ENCODE measurements at regions not wholly inside any gene's neighbourhood (a gene's known extent, or its start where the extent isn't known, plus 50 kb on each side); places are given as distances from the start of the nearest gene placed in this dataset.

DNA sequence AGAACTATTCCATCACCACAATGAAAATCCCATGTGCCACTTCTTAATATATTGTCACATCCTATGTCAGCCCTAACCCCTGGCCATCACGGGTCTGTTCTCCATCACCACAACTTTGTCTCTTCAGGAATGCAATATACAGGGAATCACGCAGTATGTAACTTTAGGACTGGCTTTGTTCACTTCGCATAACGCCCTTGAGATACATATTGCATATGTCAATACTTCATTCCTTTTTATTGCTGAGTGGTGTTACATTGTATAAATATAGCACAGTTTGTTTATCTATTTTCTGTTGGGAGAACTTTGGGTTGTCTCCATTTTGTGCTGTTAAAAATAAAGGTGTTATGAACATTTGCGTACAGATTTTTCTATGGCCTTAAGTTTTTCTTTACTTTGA, 195.4 kb upstream of the ZMIZ1 start:
- TF ChIP-seq, protein P1, sequence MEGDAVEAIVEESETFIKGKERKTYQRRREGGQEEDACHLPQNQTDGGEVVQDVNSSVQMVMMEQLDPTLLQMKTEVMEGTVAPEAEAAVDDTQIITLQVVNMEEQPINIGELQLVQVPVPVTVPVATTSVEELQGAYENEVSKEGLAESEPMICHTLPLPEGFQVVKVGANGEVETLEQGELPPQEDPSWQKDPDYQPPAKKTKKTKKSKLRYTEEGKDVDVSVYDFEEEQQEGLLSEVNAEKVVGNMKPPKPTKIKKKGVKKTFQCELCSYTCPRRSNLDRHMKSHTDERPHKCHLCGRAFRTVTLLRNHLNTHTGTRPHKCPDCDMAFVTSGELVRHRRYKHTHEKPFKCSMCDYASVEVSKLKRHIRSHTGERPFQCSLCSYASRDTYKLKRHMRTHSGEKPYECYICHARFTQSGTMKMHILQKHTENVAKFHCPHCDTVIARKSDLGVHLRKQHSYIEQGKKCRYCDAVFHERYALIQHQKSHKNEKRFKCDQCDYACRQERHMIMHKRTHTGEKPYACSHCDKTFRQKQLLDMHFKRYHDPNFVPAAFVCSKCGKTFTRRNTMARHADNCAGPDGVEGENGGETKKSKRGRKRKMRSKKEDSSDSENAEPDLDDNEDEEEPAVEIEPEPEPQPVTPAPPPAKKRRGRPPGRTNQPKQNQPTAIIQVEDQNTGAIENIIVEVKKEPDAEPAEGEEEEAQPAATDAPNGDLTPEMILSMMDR (IDR thresholded peaks at IDR 0.05; ENCODE audit: low read depth, low read length, missing control alignments): no peak
- in situ Hi-C loops (cut with HindIII; ENCODE audit: low pct_ligation_motif_present, low sequenced_read_pairs): no loop called here
- peaks cover 2% of the 10 kb centered on the region for H3K27me3 ChIP-seq (replicated peaks)
- no peaks in the 10 kb centered on the region for H3K36me3 ChIP-seq (replicated peaks)
- H3K4me3 ChIP-seq (ENCODE audit: low read depth, low read length): no peak overlapping the region
- no peak for DNase-seq
- no peak overlapping the region for H3K27ac ChIP-seq

DNA sequence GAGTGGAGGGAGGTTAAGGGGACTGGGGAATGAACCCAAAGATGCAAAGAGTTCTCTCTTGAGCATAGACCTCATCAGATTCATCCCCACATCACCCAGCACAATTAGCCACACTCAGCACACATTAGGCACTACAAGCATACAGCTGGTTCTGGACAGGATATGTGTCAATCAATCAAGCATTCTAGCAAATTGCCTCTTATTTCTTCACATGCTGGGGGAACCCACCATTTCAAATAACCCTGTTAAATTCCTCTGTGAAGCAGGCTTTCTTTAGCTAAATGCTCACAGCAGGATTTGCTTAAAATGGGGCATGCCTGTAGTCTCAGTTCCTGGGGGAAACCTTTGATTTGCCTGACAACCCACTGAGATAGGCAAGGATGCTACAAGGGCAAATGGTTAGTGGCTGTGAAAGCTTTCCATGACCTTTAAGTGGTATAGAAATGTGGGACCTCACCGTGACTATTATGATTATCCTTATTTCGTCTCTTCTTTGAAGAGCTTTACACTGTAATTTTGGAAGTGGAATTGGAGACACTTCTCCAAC, 193.4 kb upstream of the ZMIZ1 start:
- in situ Hi-C loops (cut with HindIII; ENCODE audit: low pct_ligation_motif_present, low sequenced_read_pairs): no loop called here
- peaks cover 2% of the 10 kb centered on the region for H3K27me3 ChIP-seq (replicated peaks)

DNA sequence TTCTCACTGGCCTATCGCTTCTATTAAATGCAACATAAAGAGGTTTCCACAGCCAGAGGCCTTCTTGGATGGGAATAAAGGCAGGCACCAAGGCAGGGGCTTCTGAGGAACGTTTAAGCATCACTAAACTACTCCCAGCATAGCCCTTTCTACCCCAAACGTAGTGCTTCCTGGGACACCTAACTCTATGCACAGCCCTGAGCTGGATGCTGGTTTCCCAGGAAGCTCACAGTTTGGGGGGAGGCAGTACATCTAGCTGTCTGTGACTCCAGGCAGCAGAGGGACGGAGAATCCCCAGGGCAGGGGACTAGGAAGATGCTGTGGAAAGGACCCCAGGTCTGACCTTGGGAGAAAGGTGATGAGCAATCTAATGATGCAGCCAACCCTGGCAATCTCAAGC, 192.8 kb upstream of the ZMIZ1 start:
- TF ChIP-seq, protein P1 (IDR thresholded peaks at IDR 0.05; ENCODE audit: low read depth, low read length, missing control alignments): no peak
- peaks cover 2% of the 10 kb centered on the region for H3K27me3 ChIP-seq (replicated peaks)
- DNase-seq: no peak
- no peaks in the 10 kb centered on the region for H3K36me3 ChIP-seq (replicated peaks)
- H3K27ac ChIP-seq: no peak overlapping the region
- in situ Hi-C loops (cut with HindIII; ENCODE audit: low pct_ligation_motif_present, low sequenced_read_pairs): no loop called here
- no peak overlapping the region for H3K4me3 ChIP-seq (ENCODE audit: low read depth, low read length)

More for the DNA sequence above, 193.4 kb upstream of the ZMIZ1 start:
- H3K36me3 ChIP-seq (replicated peaks): no peaks in the 10 kb centered on the region
- H3K4me3 ChIP-seq (ENCODE audit: low read depth, low read length): no peak overlapping the region
- H3K27ac ChIP-seq: no peak overlapping the region
- no peak for DNase-seq
- TF ChIP-seq, protein P1 (IDR thresholded peaks at IDR 0.05; ENCODE audit: low read depth, low read length, missing control alignments): no peak

GRCh38 chr10:78876449-78876848, 192.3 kb upstream of the ZMIZ1 start:
- no peaks in the 10 kb centered on the region for H3K36me3 ChIP-seq (replicated peaks)
- no peaks in the 10 kb centered on the region for H3K27me3 ChIP-seq (replicated peaks)
- H3K4me3 ChIP-seq (ENCODE audit: low read depth, low read length): no peak overlapping the region
- no peak for DNase-seq
- TF ChIP-seq, protein P1 (IDR thresholded peaks at IDR 0.05; ENCODE audit: low read depth, low read length, missing control alignments): no peak
- in situ Hi-C loops (cut with HindIII; ENCODE audit: low pct_ligation_motif_present, low sequenced_read_pairs): no loop called here
- no peak overlapping the region for H3K27ac ChIP-seq

DNA sequence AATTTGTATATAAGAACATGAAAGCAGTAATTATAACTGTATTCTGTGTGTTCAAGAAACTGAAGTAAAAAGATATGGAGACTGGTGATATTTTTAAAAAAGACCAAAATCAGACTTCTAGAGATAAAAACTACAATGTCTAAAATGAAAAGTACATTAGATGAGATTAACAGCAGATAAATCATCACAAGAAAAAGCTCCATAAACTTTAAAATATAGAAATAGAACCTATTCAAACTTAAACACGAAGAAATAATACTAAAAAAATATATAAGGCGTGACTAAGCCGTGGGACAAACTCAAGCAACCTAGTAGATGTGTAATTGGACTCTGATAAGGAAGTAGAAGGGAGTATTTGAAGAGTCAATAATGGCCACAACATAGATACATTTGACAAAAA, 189.1 kb upstream of the ZMIZ1 start:
- H3K36me3 ChIP-seq (replicated peaks): no peaks in the 10 kb centered on the region
- no peak overlapping the region for H3K27ac ChIP-seq
- TF ChIP-seq, protein P1 (IDR thresholded peaks at IDR 0.05; ENCODE audit: low read depth, low read length, missing control alignments): no peak
- no peaks in the 10 kb centered on the region for H3K27me3 ChIP-seq (replicated peaks)
- no peak overlapping the region for H3K4me3 ChIP-seq (ENCODE audit: low read depth, low read length)
- in situ Hi-C loops (cut with HindIII; ENCODE audit: low pct_ligation_motif_present, low sequenced_read_pairs): no loop called here
- no peak for DNase-seq

- Histone ChIP-seq H3K4me3 (ENCODE audit: low read depth, low read length) (no peak overlapping the region), H3K27me3 (replicated peaks) (peaks cover 2% of the 10 kb centered on the region), H3K27ac (no peak overlapping the region), H3K36me3 (replicated peaks) (no peaks in the 10 kb centered on the region)
- TF ChIP-seq, protein P1 (IDR thresholded peaks at IDR 0.05; ENCODE audit: low read depth, low read length, missing control alignments): no peak
- in situ Hi-C loops (cut with HindIII; ENCODE audit: low pct_ligation_motif_present, low sequenced_read_pairs): no loop called here
- no peak for DNase-seq
These were observed 182.6 kb upstream of the ZMIZ1 start for GRCh38 chr10:78886129-78886528.

All from brain microvascular endothelial cell (primary cell).